Nephron (organoid): ENCODE measurements at regions not wholly inside any gene's neighbourhood (a gene's known extent, or its start where the extent isn't known, plus 50 kb on each side); places are given as distances from the start of the nearest gene placed in this dataset.

ENCODE experiments used
- H3K27ac Mint-ChIP-seq, 3 experiments: 2 replicates each; pipeline ENCODE4 v1.8.0; 2020; ENCODE audit warnings: mixed read lengths in 3 of 3, mild to moderate bottlenecking in 2 of 3, moderate library complexity in 1 of 3
- H3K27me3 Mint-ChIP-seq: 2 replicates; pipeline ENCODE4 v1.8.0; 2021; ENCODE audit warnings: low read depth, mild to moderate bottlenecking, moderate library complexity, mixed read lengths
- H3K36me3 Mint-ChIP-seq: 2 replicates; pipeline ENCODE4 v1.8.0; 2020; ENCODE audit warnings: low read depth, mixed read lengths
- H3K4me1 Mint-ChIP-seq: 2 replicates; pipeline ENCODE4 v1.8.0; 2020; ENCODE audit warnings: mixed read lengths
- H3K4me3 Mint-ChIP-seq, 3 experiments: 2 replicates each; pipeline ENCODE4 v1.8.0; 2020; ENCODE audit warnings: mild to moderate bottlenecking in 3 of 3, mixed read lengths in 3 of 3, moderate library complexity in 2 of 3
- H3K9me3 Mint-ChIP-seq: 2 replicates; pipeline ENCODE4 v1.8.0; 2020; ENCODE audit warnings: mixed read lengths
- CTCF ChIP-seq, 3 experiments: fragments of 200-600 bp; sonication (generic); IDR thresholded peaks; one replicate each; pipeline ENCODE4 v1.5.0; 2021; ENCODE audit warnings: antibody characterized with exemption in 3 of 3; ENCODE audit not compliant: unreplicated experiment in 3 of 3

GRCh38 chr2:104638190-104638858 lies 215.6 kb upstream of the POU3F3 start:
- H3K9me3 Mint-ChIP-seq, result no peaks in the 10 kb centered on the region
- peaks cover 8% of the 10 kb centered on the region for H3K4me1 Mint-ChIP-seq
- peaks cover 20% of the 10 kb centered on the region for H3K27me3 Mint-ChIP-seq
- TF ChIP-seq CTCF (IDR thresholded peaks at IDR 0.05; ENCODE audit: unreplicated experiment in 3 of 3), result no peak
- H3K36me3 Mint-ChIP-seq, result peaks cover 3% of the 10 kb centered on the region
- H3K27ac Mint-ChIP-seq, result peak overlapping the region in 1 of 3 experiments; percentile 5
- H3K4me3 Mint-ChIP-seq, result no peak overlapping the region

- Mint-ChIP-seq H3K27me3 (peaks cover 20% of the 10 kb centered on the region), H3K4me1 (peaks cover 8% of the 10 kb centered on the region), H3K4me3 (no peak overlapping the region), H3K9me3 (no peaks in the 10 kb centered on the region), H3K36me3 (peaks cover 3% of the 10 kb centered on the region), H3K27ac (peak overlapping the region in 1 of 3 experiments; percentile 8)
- no peak for TF ChIP-seq CTCF (IDR thresholded peaks at IDR 0.05; ENCODE audit: unreplicated experiment in 3 of 3)
These were observed 215.1 kb upstream of the POU3F3 start for GRCh38 chr2:104638859-104639202.

- TF ChIP-seq CTCF (IDR thresholded peaks at IDR 0.05; ENCODE audit: unreplicated experiment in 3 of 3), result no peak
- H3K9me3 Mint-ChIP-seq, result no peaks in the 10 kb centered on the region
- no peak overlapping the region for H3K27ac Mint-ChIP-seq
- peaks cover 3% of the 10 kb centered on the region for H3K36me3 Mint-ChIP-seq
- peaks cover 8% of the 10 kb centered on the region for H3K4me1 Mint-ChIP-seq
- peaks cover 10% of the 10 kb centered on the region for H3K27me3 Mint-ChIP-seq
- H3K4me3 Mint-ChIP-seq, result no peak overlapping the region
These were observed 212.1 kb upstream of the POU3F3 start for GRCh38 chr2:104641786-104642185.

- Mint-ChIP-seq H3K4me3 (no peak overlapping the region), H3K27ac (no peak overlapping the region), H3K27me3 (peaks cover 15% of the 10 kb centered on the region), H3K9me3 (no peaks in the 10 kb centered on the region), H3K36me3 (no peaks in the 10 kb centered on the region), H3K4me1 (no peaks in the 10 kb centered on the region)
- TF ChIP-seq CTCF (IDR thresholded peaks at IDR 0.05; ENCODE audit: unreplicated experiment in 3 of 3), result no peak
These were observed 205.5 kb upstream of the POU3F3 start for GRCh38 chr2:104648376-104648775.

GRCh38 chr2:104649866-104650265 lies 204.0 kb upstream of the POU3F3 start:
- Mint-ChIP-seq H3K27me3 (peaks cover 15% of the 10 kb centered on the region), H3K4me1 (no peaks in the 10 kb centered on the region), H3K27ac (no peak overlapping the region), H3K36me3 (no peaks in the 10 kb centered on the region), H3K9me3 (no peaks in the 10 kb centered on the region), H3K4me3 (no peak overlapping the region)
- no peak for TF ChIP-seq CTCF (IDR thresholded peaks at IDR 0.05; ENCODE audit: unreplicated experiment in 3 of 3)

- no peaks in the 10 kb centered on the region for H3K9me3 Mint-ChIP-seq
- H3K27me3 Mint-ChIP-seq, result peaks cover 15% of the 10 kb centered on the region
- no peak overlapping the region for H3K27ac Mint-ChIP-seq
- no peak overlapping the region for H3K4me3 Mint-ChIP-seq
- H3K4me1 Mint-ChIP-seq, result no peaks in the 10 kb centered on the region
- TF ChIP-seq CTCF (IDR thresholded peaks at IDR 0.05; ENCODE audit: unreplicated experiment in 3 of 3), result no peak
- H3K36me3 Mint-ChIP-seq, result no peaks in the 10 kb centered on the region
These were observed 203.4 kb upstream of the POU3F3 start for GRCh38 chr2:104650405-104650996.
